Keratinocyte (primary cell): ENCODE measurements at regions not wholly inside any gene's neighbourhood (a gene's known extent, or its start where the extent isn't known, plus 50 kb on each side); places are given as distances from the start of the nearest gene placed in this dataset.

Experiments used
- CTCF ChIP-seq, 3 experiments: IDR thresholded peaks in 1 of 3; conservative IDR thresholded peaks in 1 of 3; optimal IDR thresholded peaks in 1 of 3; 2 replicates in 2 of 3; 3 replicates in 1 of 3; pipeline versions ENCODE3 to v1.5.1; 2011; ENCODE audit warnings: low read length in 3 of 3, mild to moderate bottlenecking in 3 of 3, moderate library complexity in 2 of 3, control low read depth in 1 of 3, inconsistent platforms in 1 of 3; ENCODE audit not compliant: insufficient read depth in 2 of 3; ENCODE audit errors: extremely low read depth in 1 of 3
- EZH2 ChIP-seq: IDR thresholded peaks from one replicate; pipeline ENCODE4 v1.6.1; 2012; ENCODE audit warnings: inconsistent platforms, mild to moderate bottlenecking, low read length, moderate library complexity

GRCh38 chrX:118252967-118253366 lies 92.9 kb upstream of the WDR44 start:
- TF ChIP-seq CTCF (optimal IDR thresholded peaks at IDR 0.05 in 1 of 3, IDR thresholded peaks at IDR 0.05 in 1 of 3, conservative IDR thresholded peaks at IDR 0.05 in 1 of 3; ENCODE audit: extremely low read depth in 1 of 3, insufficient read depth in 2 of 3, low read length in 3 of 3) (no peak), EZH2 (no peak)
